ENCODE measurements at regions not wholly inside any gene's neighbourhood (a gene's known extent, or its start where the extent isn't known, plus 50 kb on each side); places are given as distances from the start of the nearest gene placed in this dataset.

GRCh38 chr17:5786510-5786875, 202.2 kb upstream of the NLRP1 start:
- H3T11ph ChIP-seq (ENCODE audit: low read length): no peak overlapping the region
- no peak overlapping the region for H3K4me2 ChIP-seq (ENCODE audit: insufficient read depth, insufficient read length, low read length)
- H4K20me1 ChIP-seq (ENCODE audit: control insufficient read depth, insufficient read depth, insufficient read length): no peaks in the 10 kb centered on the region
- H3K56ac ChIP-seq (ENCODE audit: insufficient read length, low read depth, low read length): no peak overlapping the region
- Mint-ChIP-seq H3K36me3 (ENCODE audit: insufficient read depth in 1 of 3, low read depth in 3 of 3) (peaks cover 0 to 13% (median 3%) of the 10 kb centered on the region in 3 experiments; a peak in 6 of 7 replicates), H3K27me3 (ENCODE audit: low read depth) (peaks cover 7% of the 10 kb centered on the region), H3K27ac (no peak overlapping the region), H3K4me3 (no peak overlapping the region), H3K4me1 (peaks cover 7 to 10% of the 10 kb centered on the region in 2 experiments), H3K9me3 (peaks cover 11 to 12% of the 10 kb centered on the region in 2 experiments; a peak in 4 of 5 replicates)
- no peak overlapping the region for H2AK5ac ChIP-seq (ENCODE audit: insufficient read length, low read length)
- DNase-seq: no peak
- no peak overlapping the region for H3K27ac ChIP-seq (ENCODE audit: insufficient read length, low read depth, low read length)
- no peak overlapping the region for H2BK120ac ChIP-seq (ENCODE audit: low read depth, low read length, poor library complexity, severe bottlenecking)
- no peak overlapping the region for H2BK15ac ChIP-seq (ENCODE audit: low read depth, low read length)
- H3K4me1 ChIP-seq (ENCODE audit: insufficient read depth, low read length): no peaks in the 10 kb centered on the region; the same call in 1 of the 2 replicates
- TF ChIP-seq, protein P1, sequence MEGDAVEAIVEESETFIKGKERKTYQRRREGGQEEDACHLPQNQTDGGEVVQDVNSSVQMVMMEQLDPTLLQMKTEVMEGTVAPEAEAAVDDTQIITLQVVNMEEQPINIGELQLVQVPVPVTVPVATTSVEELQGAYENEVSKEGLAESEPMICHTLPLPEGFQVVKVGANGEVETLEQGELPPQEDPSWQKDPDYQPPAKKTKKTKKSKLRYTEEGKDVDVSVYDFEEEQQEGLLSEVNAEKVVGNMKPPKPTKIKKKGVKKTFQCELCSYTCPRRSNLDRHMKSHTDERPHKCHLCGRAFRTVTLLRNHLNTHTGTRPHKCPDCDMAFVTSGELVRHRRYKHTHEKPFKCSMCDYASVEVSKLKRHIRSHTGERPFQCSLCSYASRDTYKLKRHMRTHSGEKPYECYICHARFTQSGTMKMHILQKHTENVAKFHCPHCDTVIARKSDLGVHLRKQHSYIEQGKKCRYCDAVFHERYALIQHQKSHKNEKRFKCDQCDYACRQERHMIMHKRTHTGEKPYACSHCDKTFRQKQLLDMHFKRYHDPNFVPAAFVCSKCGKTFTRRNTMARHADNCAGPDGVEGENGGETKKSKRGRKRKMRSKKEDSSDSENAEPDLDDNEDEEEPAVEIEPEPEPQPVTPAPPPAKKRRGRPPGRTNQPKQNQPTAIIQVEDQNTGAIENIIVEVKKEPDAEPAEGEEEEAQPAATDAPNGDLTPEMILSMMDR (conservative IDR thresholded peaks at IDR 0.05): no peak
- no peaks in the 10 kb centered on the region for H3K79me1 ChIP-seq (ENCODE audit: insufficient read depth, low read depth, low read length, poor library complexity, severe bottlenecking)
- H3K27me3 ChIP-seq (ENCODE audit: insufficient read depth, low read length): no peaks in the 10 kb centered on the region
- no peak overlapping the region for H3K4ac ChIP-seq (ENCODE audit: low read depth, low read length)
- WGBS (ENCODE audit: extremely low coverage, insufficient read length, low lambda C conversion rate): no CpG with 5 or more reads among the region's 6 CpGs
- H3K9me3 ChIP-seq (ENCODE audit: control insufficient read depth, low read depth, low read length): no peaks in the 10 kb centered on the region
- no peak overlapping the region for H2BK20ac ChIP-seq (ENCODE audit: low read depth, low read length, poor library complexity, severe bottlenecking)
- no peak overlapping the region for H3K9ac ChIP-seq (ENCODE audit: extremely low read depth, insufficient read length, low read length)
- no peak overlapping the region for H2BK12ac ChIP-seq (ENCODE audit: insufficient read length, low read depth, low read length)
- no peak overlapping the region for H4K8ac ChIP-seq (replicated peaks; ENCODE audit: insufficient read length, low read depth, low read length)
- no peaks in the 10 kb centered on the region for H3K79me2 ChIP-seq (ENCODE audit: insufficient read depth, low read length)
- H4K5ac ChIP-seq (ENCODE audit: insufficient read length, low read depth, low read length): no peak overlapping the region
- H2AFZ ChIP-seq (ENCODE audit: low read length): no peak overlapping the region
- no peak overlapping the region for H3K14ac ChIP-seq (ENCODE audit: insufficient read depth, low read length)
- no peak overlapping the region for H2BK5ac ChIP-seq (ENCODE audit: insufficient read length, low read length)
- H3K23ac ChIP-seq (ENCODE audit: insufficient read length, low read depth, low read length): no peak overlapping the region
- no peaks in the 10 kb centered on the region for H3K23me2 ChIP-seq (ENCODE audit: insufficient read length, low read depth, low read length, poor library complexity, severe bottlenecking)
- no peak overlapping the region for H3K18ac ChIP-seq (ENCODE audit: insufficient read length, low read depth, low read length)
- H4K91ac ChIP-seq (ENCODE audit: insufficient read length, low read depth, low read length): no peak overlapping the region
